ENCODE measurements at regions not wholly inside any gene's neighbourhood (a gene's known extent, or its start where the extent isn't known, plus 50 kb on each side); places are given as distances from the start of the nearest gene placed in this dataset.

GRCh38 chr16:73617738-73618137 lies 569.8 kb upstream of the ZFHX3 start:
- TF ChIP-seq, protein P1, sequence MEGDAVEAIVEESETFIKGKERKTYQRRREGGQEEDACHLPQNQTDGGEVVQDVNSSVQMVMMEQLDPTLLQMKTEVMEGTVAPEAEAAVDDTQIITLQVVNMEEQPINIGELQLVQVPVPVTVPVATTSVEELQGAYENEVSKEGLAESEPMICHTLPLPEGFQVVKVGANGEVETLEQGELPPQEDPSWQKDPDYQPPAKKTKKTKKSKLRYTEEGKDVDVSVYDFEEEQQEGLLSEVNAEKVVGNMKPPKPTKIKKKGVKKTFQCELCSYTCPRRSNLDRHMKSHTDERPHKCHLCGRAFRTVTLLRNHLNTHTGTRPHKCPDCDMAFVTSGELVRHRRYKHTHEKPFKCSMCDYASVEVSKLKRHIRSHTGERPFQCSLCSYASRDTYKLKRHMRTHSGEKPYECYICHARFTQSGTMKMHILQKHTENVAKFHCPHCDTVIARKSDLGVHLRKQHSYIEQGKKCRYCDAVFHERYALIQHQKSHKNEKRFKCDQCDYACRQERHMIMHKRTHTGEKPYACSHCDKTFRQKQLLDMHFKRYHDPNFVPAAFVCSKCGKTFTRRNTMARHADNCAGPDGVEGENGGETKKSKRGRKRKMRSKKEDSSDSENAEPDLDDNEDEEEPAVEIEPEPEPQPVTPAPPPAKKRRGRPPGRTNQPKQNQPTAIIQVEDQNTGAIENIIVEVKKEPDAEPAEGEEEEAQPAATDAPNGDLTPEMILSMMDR (IDR thresholded peaks at IDR 0.05; ENCODE audit: low read depth, low read length): no peak
- Histone ChIP-seq H3K36me3 (no peaks in the 10 kb centered on the region), H3K4me3 (ENCODE audit: low read depth, low read length) (no peak overlapping the region), H3K27ac (no peak overlapping the region), H3K27me3 (ENCODE audit: insufficient read depth, low read depth, severe bottlenecking) (peaks cover 31% of the 10 kb centered on the region), H3K9me3 (ENCODE audit: severe bottlenecking) (no peaks in the 10 kb centered on the region)
- DNase-seq: no peak

DNA sequence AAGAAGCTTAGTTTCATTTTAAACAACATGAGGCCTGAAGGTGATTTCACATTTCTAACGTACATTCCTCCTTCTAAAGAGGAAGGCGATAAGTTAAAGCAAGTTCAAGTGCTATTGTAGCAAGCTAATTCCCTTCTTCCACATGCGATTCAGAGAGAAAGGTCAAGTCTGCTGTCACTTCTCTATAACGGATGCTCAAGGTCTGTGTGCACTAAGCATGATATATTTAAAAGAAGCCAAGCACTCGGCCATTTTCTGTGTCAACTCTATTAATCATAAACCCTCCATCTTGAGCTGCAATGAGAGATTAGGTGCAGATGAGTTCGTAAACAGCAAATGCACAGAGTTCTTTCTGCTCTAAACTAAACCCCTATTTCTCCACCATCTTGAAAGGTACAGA lies 568.8 kb upstream of the ZFHX3 start:
- no peak for DNase-seq
- H3K27ac ChIP-seq: no peak overlapping the region
- TF ChIP-seq, protein P1 (IDR thresholded peaks at IDR 0.05; ENCODE audit: low read depth, low read length): no peak
- no peaks in the 10 kb centered on the region for H3K36me3 ChIP-seq
- no peak overlapping the region for H3K4me3 ChIP-seq (ENCODE audit: low read depth, low read length)
- H3K9me3 ChIP-seq (ENCODE audit: severe bottlenecking): no peaks in the 10 kb centered on the region
- peaks cover 23% of the 10 kb centered on the region for H3K27me3 ChIP-seq (ENCODE audit: insufficient read depth, low read depth, severe bottlenecking)

- no peaks in the 10 kb centered on the region for H3K36me3 ChIP-seq
- TF ChIP-seq, protein P1 (IDR thresholded peaks at IDR 0.05; ENCODE audit: low read depth, low read length): no peak
- no peak overlapping the region for H3K4me3 ChIP-seq (ENCODE audit: low read depth, low read length)
- no peaks in the 10 kb centered on the region for H3K9me3 ChIP-seq (ENCODE audit: severe bottlenecking)
- no peak overlapping the region for H3K27ac ChIP-seq
- H3K27me3 ChIP-seq (ENCODE audit: insufficient read depth, low read depth, severe bottlenecking): peaks cover 22% of the 10 kb centered on the region
- DNase-seq: no peak
These were observed 568.3 kb upstream of the ZFHX3 start for GRCh38 chr16:73616166-73616753.

DNA sequence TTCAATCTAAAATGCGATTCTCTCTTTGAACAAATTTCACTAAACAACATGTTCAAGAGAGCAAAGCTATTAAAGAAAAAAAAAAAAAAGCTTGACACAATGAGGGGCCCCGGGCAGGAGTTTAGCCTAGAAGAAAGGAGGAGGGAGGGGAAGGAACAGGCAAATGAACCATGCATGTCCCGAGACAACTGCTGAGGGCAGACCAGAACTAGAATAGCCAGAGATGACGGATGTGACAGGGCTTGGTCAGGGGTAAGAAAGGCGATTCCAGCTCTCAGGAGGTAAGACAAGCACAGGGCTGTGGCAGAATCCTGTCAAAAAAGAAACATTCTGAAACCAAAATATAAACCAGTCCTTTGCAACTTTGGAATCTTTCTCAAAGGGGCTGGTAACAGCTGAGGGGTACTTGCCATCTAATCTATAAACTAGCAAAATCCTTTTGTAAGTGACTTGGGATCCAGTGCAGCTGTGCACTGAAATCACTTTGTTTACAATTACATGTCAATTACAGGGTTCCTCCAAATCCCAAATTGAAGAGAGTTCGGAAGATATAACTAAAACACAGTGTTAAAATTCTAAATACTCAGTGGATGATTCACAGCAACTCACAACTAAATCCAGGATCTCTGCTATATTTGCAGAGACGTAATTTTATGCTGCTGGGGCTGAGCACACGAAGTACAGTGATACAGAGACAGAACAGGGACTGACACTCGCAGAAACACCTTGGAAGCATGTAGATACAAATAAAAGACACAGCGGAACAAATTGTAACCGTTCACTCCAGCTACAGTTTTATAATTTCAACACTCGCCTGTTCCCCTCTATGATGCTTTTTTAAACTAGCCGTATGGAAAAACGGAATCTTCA lies 567.4 kb upstream of the ZFHX3 start:
- DNase-seq: no peak
- TF ChIP-seq, protein P1 (IDR thresholded peaks at IDR 0.05; ENCODE audit: low read depth, low read length): no peak
- Histone ChIP-seq H3K9me3 (ENCODE audit: severe bottlenecking) (no peaks in the 10 kb centered on the region), H3K36me3 (no peaks in the 10 kb centered on the region), H3K27me3 (ENCODE audit: insufficient read depth, low read depth, severe bottlenecking) (peaks cover 24% of the 10 kb centered on the region), H3K27ac (no peak overlapping the region), H3K4me3 (ENCODE audit: low read depth, low read length) (no peak overlapping the region)

DNA sequence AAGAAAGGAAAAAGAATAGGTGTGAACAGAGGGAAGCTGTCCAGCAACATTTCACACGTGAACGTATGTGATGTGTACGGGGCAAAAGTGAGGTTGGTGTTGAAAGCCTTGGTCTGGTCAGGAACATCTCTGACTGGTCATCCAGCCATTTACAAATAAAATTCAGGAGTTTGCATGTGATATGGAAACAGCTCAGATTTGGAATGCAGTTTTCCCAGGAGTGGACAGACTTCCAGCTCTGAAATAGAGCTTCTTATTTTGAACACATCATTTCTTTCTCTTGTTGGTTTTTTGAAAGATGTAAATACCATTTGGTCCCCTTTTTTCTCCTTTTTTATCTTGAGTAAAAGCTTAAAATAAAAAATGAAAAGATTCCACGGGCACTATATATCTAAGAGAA lies 566.2 kb upstream of the ZFHX3 start:
- no peak for DNase-seq
- H3K27ac ChIP-seq: no peak overlapping the region
- TF ChIP-seq, protein P1 (IDR thresholded peaks at IDR 0.05; ENCODE audit: low read depth, low read length): no peak

More for the DNA sequence above, 566.2 kb upstream of the ZFHX3 start:
- Histone ChIP-seq H3K4me3 (ENCODE audit: low read depth, low read length) (no peak overlapping the region), H3K36me3 (no peaks in the 10 kb centered on the region), H3K27me3 (ENCODE audit: insufficient read depth, low read depth, severe bottlenecking) (peaks cover 31% of the 10 kb centered on the region), H3K9me3 (ENCODE audit: severe bottlenecking) (no peaks in the 10 kb centered on the region)
